ENCODE measurements at regions not wholly inside any gene's neighbourhood (a gene's known extent, or its start where the extent isn't known, plus 50 kb on each side); places are given as distances from the start of the nearest gene placed in this dataset.

DNA sequence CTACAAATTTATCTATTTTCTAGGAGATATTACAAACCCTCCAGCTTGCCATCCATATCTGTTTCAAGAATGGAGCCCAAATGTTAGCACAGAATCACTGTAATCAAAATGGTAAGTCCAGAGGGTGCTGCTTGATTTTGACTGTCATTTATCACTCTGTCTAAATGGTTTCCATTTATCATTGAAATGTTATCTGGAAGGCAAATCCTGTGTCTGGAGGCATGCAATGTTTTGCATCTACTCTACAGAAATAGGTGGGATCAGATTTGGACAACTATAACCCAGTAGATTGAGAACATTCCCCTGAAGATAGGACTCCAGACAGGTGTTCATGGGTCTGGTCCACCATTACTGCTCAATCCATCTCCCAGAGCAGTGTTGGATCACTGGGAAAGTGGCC, 128.7 kb downstream of the MAIP1 start:
- TF ChIP-seq POLR2A (IDR thresholded peaks at IDR 0.05) (no peak), POLR2AphosphoS5 (IDR thresholded peaks at IDR 0.05) (no peak)
- TF ChIP-seq, protein P1, sequence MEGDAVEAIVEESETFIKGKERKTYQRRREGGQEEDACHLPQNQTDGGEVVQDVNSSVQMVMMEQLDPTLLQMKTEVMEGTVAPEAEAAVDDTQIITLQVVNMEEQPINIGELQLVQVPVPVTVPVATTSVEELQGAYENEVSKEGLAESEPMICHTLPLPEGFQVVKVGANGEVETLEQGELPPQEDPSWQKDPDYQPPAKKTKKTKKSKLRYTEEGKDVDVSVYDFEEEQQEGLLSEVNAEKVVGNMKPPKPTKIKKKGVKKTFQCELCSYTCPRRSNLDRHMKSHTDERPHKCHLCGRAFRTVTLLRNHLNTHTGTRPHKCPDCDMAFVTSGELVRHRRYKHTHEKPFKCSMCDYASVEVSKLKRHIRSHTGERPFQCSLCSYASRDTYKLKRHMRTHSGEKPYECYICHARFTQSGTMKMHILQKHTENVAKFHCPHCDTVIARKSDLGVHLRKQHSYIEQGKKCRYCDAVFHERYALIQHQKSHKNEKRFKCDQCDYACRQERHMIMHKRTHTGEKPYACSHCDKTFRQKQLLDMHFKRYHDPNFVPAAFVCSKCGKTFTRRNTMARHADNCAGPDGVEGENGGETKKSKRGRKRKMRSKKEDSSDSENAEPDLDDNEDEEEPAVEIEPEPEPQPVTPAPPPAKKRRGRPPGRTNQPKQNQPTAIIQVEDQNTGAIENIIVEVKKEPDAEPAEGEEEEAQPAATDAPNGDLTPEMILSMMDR (IDR thresholded peaks at IDR 0.05), result no peak
